ENCODE measurements at regions not wholly inside any gene's neighbourhood (a gene's known extent, or its start where the extent isn't known, plus 50 kb on each side); places are given as distances from the start of the nearest gene placed in this dataset.
"Not testable (repeated sequence)": the region's sequence is repeated elsewhere in the genome, so short reads cannot be mapped to it uniquely, and the experiment has no call there.

DNA sequence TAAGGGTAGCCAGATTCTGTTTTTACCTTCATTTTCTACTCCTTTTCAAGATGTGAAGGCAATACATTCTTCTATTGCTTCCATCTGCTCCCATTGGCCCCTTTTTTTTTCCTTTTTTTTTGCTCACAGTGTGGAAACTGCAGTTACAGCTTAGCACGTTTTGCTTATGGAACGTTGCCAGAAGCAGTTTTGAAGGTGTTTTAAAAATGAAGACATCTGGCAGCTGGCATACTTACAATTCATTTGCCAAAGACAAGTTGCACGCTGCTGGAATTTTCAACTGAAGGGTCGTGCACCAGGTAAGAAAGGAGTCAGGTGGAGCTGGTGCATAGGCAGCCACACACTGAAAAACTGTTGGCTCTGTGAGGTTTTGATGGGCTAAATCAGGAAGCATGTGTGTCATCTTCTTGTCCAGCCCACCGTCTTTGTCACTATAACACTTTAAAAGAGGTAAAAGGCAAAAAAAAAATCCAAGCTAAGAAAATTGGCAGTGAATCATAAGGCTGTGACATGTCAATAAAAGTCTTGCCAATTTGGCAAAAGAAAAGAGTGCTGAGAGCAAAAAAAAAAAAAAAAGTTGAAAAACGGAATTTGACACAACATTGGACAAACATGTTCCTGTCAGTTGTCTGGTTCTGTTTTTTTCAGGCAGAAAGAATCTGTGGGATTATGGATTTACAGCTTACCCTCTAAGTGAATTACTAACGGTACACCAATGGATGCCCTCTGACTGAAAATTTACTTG, 225.4 kb upstream of the SOX2 start:
- no peaks in the 10 kb centered on the region for H3K9me2 ChIP-seq (ENCODE audit: insufficient read depth, low read length)
- no peaks in the 10 kb centered on the region for H3K27me3 ChIP-seq (ENCODE audit: insufficient read depth, low read depth, low read length)
- H3F3A ChIP-seq (ENCODE audit: insufficient read depth, low read length, poor library complexity, severe bottlenecking): no peaks in the 10 kb centered on the region
- H3K79me2 ChIP-seq (replicated peaks; ENCODE audit: insufficient read depth, low read length): no peaks in the 10 kb centered on the region
- no peak overlapping the region for H3K4me3 ChIP-seq (ENCODE audit: low read length)
- TF ChIP-seq SMC3 (conservative IDR thresholded peaks at IDR 0.05; ENCODE audit: poor library complexity): no peak
- TF ChIP-seq RAD21 (conservative IDR thresholded peaks at IDR 0.05): no peak
- no peak for TF ChIP-seq EZH2 (IDR thresholded peaks at IDR 0.05; ENCODE audit: borderline replicate concordance, insufficient read depth, low read length, poor library complexity, severe bottlenecking)
- no peak for TF ChIP-seq TAF1 (IDR thresholded peaks at IDR 0.05; ENCODE audit: low read depth)
- no peak for TF ChIP-seq CTCF (IDR thresholded peaks at IDR 0.05; ENCODE audit: poor library complexity, severe bottlenecking)
- TF ChIP-seq EP300 (conservative IDR thresholded peaks at IDR 0.05; ENCODE audit: poor library complexity, severe bottlenecking): no peak
- TF ChIP-seq, protein P1, sequence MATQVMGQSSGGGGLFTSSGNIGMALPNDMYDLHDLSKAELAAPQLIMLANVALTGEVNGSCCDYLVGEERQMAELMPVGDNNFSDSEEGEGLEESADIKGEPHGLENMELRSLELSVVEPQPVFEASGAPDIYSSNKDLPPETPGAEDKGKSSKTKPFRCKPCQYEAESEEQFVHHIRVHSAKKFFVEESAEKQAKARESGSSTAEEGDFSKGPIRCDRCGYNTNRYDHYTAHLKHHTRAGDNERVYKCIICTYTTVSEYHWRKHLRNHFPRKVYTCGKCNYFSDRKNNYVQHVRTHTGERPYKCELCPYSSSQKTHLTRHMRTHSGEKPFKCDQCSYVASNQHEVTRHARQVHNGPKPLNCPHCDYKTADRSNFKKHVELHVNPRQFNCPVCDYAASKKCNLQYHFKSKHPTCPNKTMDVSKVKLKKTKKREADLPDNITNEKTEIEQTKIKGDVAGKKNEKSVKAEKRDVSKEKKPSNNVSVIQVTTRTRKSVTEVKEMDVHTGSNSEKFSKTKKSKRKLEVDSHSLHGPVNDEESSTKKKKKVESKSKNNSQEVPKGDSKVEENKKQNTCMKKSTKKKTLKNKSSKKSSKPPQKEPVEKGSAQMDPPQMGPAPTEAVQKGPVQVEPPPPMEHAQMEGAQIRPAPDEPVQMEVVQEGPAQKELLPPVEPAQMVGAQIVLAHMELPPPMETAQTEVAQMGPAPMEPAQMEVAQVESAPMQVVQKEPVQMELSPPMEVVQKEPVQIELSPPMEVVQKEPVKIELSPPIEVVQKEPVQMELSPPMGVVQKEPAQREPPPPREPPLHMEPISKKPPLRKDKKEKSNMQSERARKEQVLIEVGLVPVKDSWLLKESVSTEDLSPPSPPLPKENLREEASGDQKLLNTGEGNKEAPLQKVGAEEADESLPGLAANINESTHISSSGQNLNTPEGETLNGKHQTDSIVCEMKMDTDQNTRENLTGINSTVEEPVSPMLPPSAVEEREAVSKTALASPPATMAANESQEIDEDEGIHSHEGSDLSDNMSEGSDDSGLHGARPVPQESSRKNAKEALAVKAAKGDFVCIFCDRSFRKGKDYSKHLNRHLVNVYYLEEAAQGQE (IDR thresholded peaks at IDR 0.05; ENCODE audit: borderline replicate concordance): no peak
- TF ChIP-seq POLR2AphosphoS5 (IDR thresholded peaks at IDR 0.05): no peak
- TF ChIP-seq MXI1 (conservative IDR thresholded peaks at IDR 0.05; ENCODE audit: poor library complexity, severe bottlenecking): no peak
- no peak overlapping the region for H2AFZ ChIP-seq (ENCODE audit: low read depth, low read length)
- no peaks in the 10 kb centered on the region for H3K36me3 ChIP-seq (ENCODE audit: insufficient read depth, low read length)
- H3K9ac ChIP-seq (ENCODE audit: low read length): no peak overlapping the region
- no peaks in the 10 kb centered on the region for H4K20me1 ChIP-seq (ENCODE audit: insufficient read depth)
- no peak overlapping the region for H3K27ac ChIP-seq (ENCODE audit: low read length)
- H3K9me3 ChIP-seq (ENCODE audit: low read length): no peaks in the 10 kb centered on the region
- no peak overlapping the region for H3K4me2 ChIP-seq (ENCODE audit: low read length)

GRCh38 chr3:181484026-181484425, 227.7 kb upstream of the SOX2 start:
- Histone ChIP-seq H3K9ac (ENCODE audit: low read length) (no peak overlapping the region), H3K9me2 (ENCODE audit: insufficient read depth, low read length) (no peaks in the 10 kb centered on the region), H3K27me3 (ENCODE audit: insufficient read depth, low read depth, low read length) (no peaks in the 10 kb centered on the region), H3K4me2 (ENCODE audit: low read length) (no peak overlapping the region), H3K79me2 (replicated peaks; ENCODE audit: insufficient read depth, low read length) (no peaks in the 10 kb centered on the region), H3K27ac (ENCODE audit: low read length) (no peak overlapping the region), H3K9me3 (ENCODE audit: low read length) (no peaks in the 10 kb centered on the region), H2AFZ (ENCODE audit: low read depth, low read length) (no peak overlapping the region), H4K20me1 (ENCODE audit: insufficient read depth) (no peaks in the 10 kb centered on the region), H3K36me3 (ENCODE audit: insufficient read depth, low read length) (no peaks in the 10 kb centered on the region), H3K4me3 (ENCODE audit: low read length) (no peak overlapping the region), H3F3A (ENCODE audit: insufficient read depth, low read length, poor library complexity, severe bottlenecking) (no peaks in the 10 kb centered on the region)
- TF ChIP-seq RAD21 (conservative IDR thresholded peaks at IDR 0.05) (no peak), CTCF (IDR thresholded peaks at IDR 0.05; ENCODE audit: poor library complexity, severe bottlenecking) (no peak), SMC3 (conservative IDR thresholded peaks at IDR 0.05; ENCODE audit: poor library complexity) (no peak), EZH2 (IDR thresholded peaks at IDR 0.05; ENCODE audit: borderline replicate concordance, insufficient read depth, low read length, poor library complexity, severe bottlenecking) (no peak), TAF1 (IDR thresholded peaks at IDR 0.05; ENCODE audit: low read depth) (no peak), POLR2AphosphoS5 (IDR thresholded peaks at IDR 0.05) (no peak), EP300 (conservative IDR thresholded peaks at IDR 0.05; ENCODE audit: poor library complexity, severe bottlenecking) (no peak), MXI1 (conservative IDR thresholded peaks at IDR 0.05; ENCODE audit: poor library complexity, severe bottlenecking) (no peak)
- TF ChIP-seq, protein P1 (IDR thresholded peaks at IDR 0.05; ENCODE audit: borderline replicate concordance): no peak

GRCh38 chr3:181475146-181475545, 236.6 kb upstream of the SOX2 start:
- not testable (repeated sequence) for H2AFZ ChIP-seq (ENCODE audit: low read depth, low read length); H3K4me3 ChIP-seq (ENCODE audit: low read length); H3K36me3 ChIP-seq (ENCODE audit: insufficient read depth, low read length); H4K20me1 ChIP-seq (ENCODE audit: insufficient read depth); H3F3A ChIP-seq (ENCODE audit: insufficient read depth, low read length, poor library complexity, severe bottlenecking); H3K4me2 ChIP-seq (ENCODE audit: low read length); H3K9ac ChIP-seq (ENCODE audit: low read length); H3K9me3 ChIP-seq (ENCODE audit: low read length); H3K9me2 ChIP-seq (ENCODE audit: insufficient read depth, low read length); H3K27ac ChIP-seq (ENCODE audit: low read length); H3K27me3 ChIP-seq (ENCODE audit: insufficient read depth, low read depth, low read length); H3K79me2 ChIP-seq (replicated peaks; ENCODE audit: insufficient read depth, low read length)

Data from neural cell (in vitro differentiated cells).